ENCODE measurements at regions not wholly inside any gene's neighbourhood (a gene's known extent, or its start where the extent isn't known, plus 50 kb on each side); places are given as distances from the start of the nearest gene placed in this dataset.

DNA sequence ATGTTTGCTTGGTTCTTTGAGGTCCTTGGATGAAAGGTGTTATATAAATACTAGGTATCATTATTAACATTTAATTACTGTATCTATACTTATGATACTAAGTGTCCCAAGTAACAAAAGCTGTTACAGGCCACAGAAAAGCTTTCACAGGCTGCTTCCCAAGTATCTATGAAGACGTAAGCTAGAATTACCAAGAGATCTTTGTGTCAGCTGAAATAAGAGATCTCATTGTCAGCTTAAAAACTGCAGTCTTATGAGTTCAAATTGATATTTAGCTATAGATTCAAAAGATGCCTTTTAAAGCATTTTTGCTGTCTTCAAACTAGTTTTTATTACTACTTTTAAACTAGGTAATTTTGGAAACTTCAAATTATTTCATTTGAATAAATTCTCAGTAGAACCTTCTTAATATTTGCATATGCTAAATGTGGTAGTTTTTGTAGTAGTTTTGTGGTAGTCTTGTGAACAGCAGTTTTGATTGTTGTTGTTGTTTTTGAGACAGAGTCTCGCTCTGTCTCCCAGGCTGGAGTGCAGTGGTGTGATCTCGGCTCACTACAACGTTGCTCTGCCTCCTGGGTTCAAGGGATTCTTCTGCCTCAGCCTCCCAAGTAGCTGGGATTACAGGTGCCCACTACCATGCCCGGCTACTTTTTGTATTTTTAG, 170.0 kb upstream of the RPL34 start:
- POLR2A ChIA-PET = interaction anchor here (0.6 kb wide), 1 partner anchor 49 kb away, joined by 11 read pairs; no protein-coding TSS in a partner anchor
- H3K4me1 Mint-ChIP-seq (ENCODE audit: low read depth, unreplicated experiment) = peaks cover 16% of the 10 kb centered on the region
- no peak for DNase-seq
- H3K4me3 Mint-ChIP-seq (ENCODE audit: unreplicated experiment) = no peak overlapping the region
- H3K9me3 ChIP-seq = no peaks in the 10 kb centered on the region
- no TSS peak for BruUV-seq (replicated peaks)
- no peak overlapping the region for H3K4me3 ChIP-seq (ENCODE audit: low read depth, low read length)
- no peaks in the 10 kb centered on the region for H3K36me3 ChIP-seq (ENCODE audit: control insufficient read depth, insufficient read depth, low read length)
- no peaks in the 10 kb centered on the region for H3K9me3 Mint-ChIP-seq (ENCODE audit: unreplicated experiment)
- H3K4me1 ChIP-seq = peaks cover 24% of the 10 kb centered on the region
- H3K36me3 Mint-ChIP-seq (ENCODE audit: insufficient read depth, unreplicated experiment) = no peaks in the 10 kb centered on the region
- CTCF ChIA-PET = no interaction called here
- no peak overlapping the region for H3K27ac Mint-ChIP-seq (ENCODE audit: unreplicated experiment)
- H3K27me3 Mint-ChIP-seq (ENCODE audit: insufficient read depth, unreplicated experiment) = no peaks in the 10 kb centered on the region
- TF ChIP-seq, protein P1, sequence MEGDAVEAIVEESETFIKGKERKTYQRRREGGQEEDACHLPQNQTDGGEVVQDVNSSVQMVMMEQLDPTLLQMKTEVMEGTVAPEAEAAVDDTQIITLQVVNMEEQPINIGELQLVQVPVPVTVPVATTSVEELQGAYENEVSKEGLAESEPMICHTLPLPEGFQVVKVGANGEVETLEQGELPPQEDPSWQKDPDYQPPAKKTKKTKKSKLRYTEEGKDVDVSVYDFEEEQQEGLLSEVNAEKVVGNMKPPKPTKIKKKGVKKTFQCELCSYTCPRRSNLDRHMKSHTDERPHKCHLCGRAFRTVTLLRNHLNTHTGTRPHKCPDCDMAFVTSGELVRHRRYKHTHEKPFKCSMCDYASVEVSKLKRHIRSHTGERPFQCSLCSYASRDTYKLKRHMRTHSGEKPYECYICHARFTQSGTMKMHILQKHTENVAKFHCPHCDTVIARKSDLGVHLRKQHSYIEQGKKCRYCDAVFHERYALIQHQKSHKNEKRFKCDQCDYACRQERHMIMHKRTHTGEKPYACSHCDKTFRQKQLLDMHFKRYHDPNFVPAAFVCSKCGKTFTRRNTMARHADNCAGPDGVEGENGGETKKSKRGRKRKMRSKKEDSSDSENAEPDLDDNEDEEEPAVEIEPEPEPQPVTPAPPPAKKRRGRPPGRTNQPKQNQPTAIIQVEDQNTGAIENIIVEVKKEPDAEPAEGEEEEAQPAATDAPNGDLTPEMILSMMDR (IDR thresholded peaks at IDR 0.05; ENCODE audit: insufficient read depth in 1 of 2, low read depth in 1 of 2, low read length in 1 of 2, severe bottlenecking in 1 of 2, unreplicated experiment in 1 of 2) = no peak
- no peaks in the 10 kb centered on the region for H3K27me3 ChIP-seq (replicated peaks; ENCODE audit: control insufficient read depth, insufficient read depth, low read length)
- intact Hi-C loops (cut with micrococcal nuclease; ENCODE audit: unreplicated experiment) = no loop called here

DNA sequence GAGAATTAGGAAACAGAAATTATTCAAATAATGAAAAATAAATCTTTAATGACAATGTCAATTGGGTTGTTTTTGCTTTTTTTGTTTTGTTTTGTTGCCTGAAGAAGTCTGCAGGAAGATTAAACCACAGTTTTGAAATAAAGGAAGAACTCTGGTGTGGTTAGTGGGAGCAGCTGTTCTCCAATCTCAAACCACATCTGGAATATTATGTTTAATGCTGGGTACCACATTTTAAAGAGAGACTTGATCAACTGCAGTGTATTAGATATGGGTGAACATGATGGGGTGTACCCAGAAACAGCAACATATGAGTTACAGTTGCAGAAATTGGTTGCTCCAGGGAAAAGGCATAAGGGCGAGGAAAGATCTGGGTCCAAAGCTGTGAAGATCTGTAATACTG, 171.2 kb upstream of the RPL34 start:
- TF ChIP-seq, protein P1 (IDR thresholded peaks at IDR 0.05; ENCODE audit: insufficient read depth in 1 of 2, low read depth in 1 of 2, low read length in 1 of 2, severe bottlenecking in 1 of 2, unreplicated experiment in 1 of 2) = no peak
- peaks cover 9% of the 10 kb centered on the region for H3K4me1 Mint-ChIP-seq (ENCODE audit: low read depth, unreplicated experiment)

DNA sequence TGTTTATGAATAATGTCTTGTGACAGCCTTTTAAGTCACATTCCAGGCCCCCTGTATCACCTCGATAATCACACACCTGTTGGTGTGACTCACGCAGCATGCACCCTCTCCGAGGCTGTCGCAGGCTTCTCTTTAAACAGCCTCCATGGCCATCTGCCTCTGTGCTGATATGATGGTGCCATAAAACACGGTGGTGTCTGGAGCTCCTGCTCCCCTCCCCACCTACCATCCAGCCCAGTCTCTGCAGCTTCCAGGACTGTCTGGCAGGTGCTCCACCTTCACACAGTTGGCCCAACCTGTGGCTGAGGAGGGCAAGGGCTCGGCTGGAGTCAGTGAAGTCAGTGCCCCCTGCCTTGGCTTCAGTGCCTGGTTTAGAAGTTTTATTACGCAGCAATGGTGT, 173.8 kb upstream of the RPL34 start:
- Mint-ChIP-seq H3K27ac (ENCODE audit: unreplicated experiment) (peak overlapping the region; percentile 39), H3K27me3 (ENCODE audit: insufficient read depth, unreplicated experiment) (no peaks in the 10 kb centered on the region), H3K36me3 (ENCODE audit: insufficient read depth, unreplicated experiment) (no peaks in the 10 kb centered on the region), H3K4me1 (ENCODE audit: low read depth, unreplicated experiment) (peaks cover 9% of the 10 kb centered on the region), H3K9me3 (ENCODE audit: unreplicated experiment) (no peaks in the 10 kb centered on the region), H3K4me3 (ENCODE audit: unreplicated experiment) (peak overlapping the region; percentile 35)
- peaks cover 31% of the 10 kb centered on the region for H3K4me1 ChIP-seq
- no peaks in the 10 kb centered on the region for H3K27me3 ChIP-seq (replicated peaks; ENCODE audit: control insufficient read depth, insufficient read depth, low read length)
- TF ChIP-seq, protein P1 (IDR thresholded peaks at IDR 0.05; ENCODE audit: insufficient read depth in 1 of 2, low read depth in 1 of 2, low read length in 1 of 2, severe bottlenecking in 1 of 2, unreplicated experiment in 1 of 2) = no peak
- CTCF ChIA-PET = no interaction called here
- DNase-seq = peak; percentile 79 to 93
- no peak overlapping the region for H3K4me3 ChIP-seq (ENCODE audit: low read depth, low read length)
- no peaks in the 10 kb centered on the region for H3K36me3 ChIP-seq (ENCODE audit: control insufficient read depth, insufficient read depth, low read length)
- intact Hi-C loops (cut with micrococcal nuclease; ENCODE audit: unreplicated experiment) = loop anchor here (1.0 to 5.0 kb wide), 2 partner anchors 93 to 274 kb away; no protein-coding TSS in a partner anchor
- POLR2A ChIA-PET = no interaction called here
- BruUV-seq (replicated peaks) = no TSS peak
- H3K9me3 ChIP-seq = no peaks in the 10 kb centered on the region

More for the DNA sequence above, 171.2 kb upstream of the RPL34 start:
- no peaks in the 10 kb centered on the region for H3K9me3 ChIP-seq
- no peak overlapping the region for H3K4me3 ChIP-seq (ENCODE audit: low read depth, low read length)
- Mint-ChIP-seq H3K27me3 (ENCODE audit: insufficient read depth, unreplicated experiment) (no peaks in the 10 kb centered on the region), H3K27ac (ENCODE audit: unreplicated experiment) (no peak overlapping the region), H3K36me3 (ENCODE audit: insufficient read depth, unreplicated experiment) (no peaks in the 10 kb centered on the region), H3K9me3 (ENCODE audit: unreplicated experiment) (no peaks in the 10 kb centered on the region), H3K4me3 (ENCODE audit: unreplicated experiment) (no peak overlapping the region)
- H3K4me1 ChIP-seq = peaks cover 31% of the 10 kb centered on the region
- BruUV-seq (replicated peaks) = no TSS peak
- no peak for DNase-seq
- POLR2A ChIA-PET = no interaction called here
- H3K27me3 ChIP-seq (replicated peaks; ENCODE audit: control insufficient read depth, insufficient read depth, low read length) = no peaks in the 10 kb centered on the region
- CTCF ChIA-PET = interaction anchor here (0.7 kb wide), 1 partner anchor 73 kb away, joined by 9 read pairs; no protein-coding TSS in a partner anchor
- no peaks in the 10 kb centered on the region for H3K36me3 ChIP-seq (ENCODE audit: control insufficient read depth, insufficient read depth, low read length)
- intact Hi-C loops (cut with micrococcal nuclease; ENCODE audit: unreplicated experiment) = loop anchor here (5.0 kb wide), 1 partner anchor 277 kb away; no protein-coding TSS in a partner anchor

Data from Caco-2 (cell line).